ENCODE measurements at regions not wholly inside any gene's neighbourhood (a gene's known extent, or its start where the extent isn't known, plus 50 kb on each side); places are given as distances from the start of the nearest gene placed in this dataset.

GRCh38 chr22:47738472-47739013 is 976.1 kb downstream of the TBC1D22A start:
- FAIRE-seq (no peak), DNase-seq (ENCODE audit: low spot score) (no peak)

GRCh38 chr22:47736186-47737034 is 974.0 kb downstream of the TBC1D22A start:
- no peak for FAIRE-seq

GRCh38 chr22:47734511-47734910 is 972.1 kb downstream of the TBC1D22A start:
- no peak for FAIRE-seq

More at GRCh38 chr22:47736186-47737034, 974.0 kb downstream of the TBC1D22A start:
- no peak for DNase-seq (ENCODE audit: low spot score)

GRCh38 chr22:47727641-47728040 is 965.2 kb downstream of the TBC1D22A start:
- FAIRE-seq (no peak), DNase-seq (ENCODE audit: low spot score) (no peak)

More at GRCh38 chr22:47734511-47734910, 972.1 kb downstream of the TBC1D22A start:
- no peak for DNase-seq (ENCODE audit: low spot score)

GRCh38 chr22:47724751-47725150 is 962.3 kb downstream of the TBC1D22A start:
- no peak for FAIRE-seq
- DNase-seq (ENCODE audit: low spot score): no peak

- no peak for DNase-seq (ENCODE audit: low spot score)
- no peak for FAIRE-seq
These were observed 961.6 kb downstream of the TBC1D22A start for GRCh38 chr22:47724030-47724429.

GRCh38 chr22:47718337-47718736 is 955.9 kb downstream of the TBC1D22A start:
- DNase-seq (ENCODE audit: low spot score) (no peak), FAIRE-seq (no peak)

GRCh38 chr22:47716890-47717615 is 954.6 kb downstream of the TBC1D22A start:
- FAIRE-seq (no peak), DNase-seq (ENCODE audit: low spot score) (no peak)

GRCh38 chr22:47715866-47716578 is 953.6 kb downstream of the TBC1D22A start:
- FAIRE-seq: no peak
- no peak for DNase-seq (ENCODE audit: low spot score)

- FAIRE-seq (no peak), DNase-seq (ENCODE audit: low spot score) (no peak)
These were observed 951.5 kb downstream of the TBC1D22A start for GRCh38 chr22:47713941-47714340.

GRCh38 chr22:47710135-47710534 is 947.7 kb downstream of the TBC1D22A start:
- no peak for FAIRE-seq
- DNase-seq (ENCODE audit: low spot score): no peak

GRCh38 chr22:47705350-47705749 is 942.9 kb downstream of the TBC1D22A start:
- DNase-seq (ENCODE audit: low spot score): no peak
- no peak for FAIRE-seq

GRCh38 chr22:47698906-47699305 is 936.5 kb downstream of the TBC1D22A start:
- DNase-seq (ENCODE audit: low spot score): no peak
- FAIRE-seq: no peak

GRCh38 chr22:47697861-47698260 is 935.4 kb downstream of the TBC1D22A start:
- DNase-seq (ENCODE audit: low spot score): no peak
- no peak for FAIRE-seq

GRCh38 chr22:47696776-47697175 is 934.3 kb downstream of the TBC1D22A start:
- FAIRE-seq (no peak), DNase-seq (ENCODE audit: low spot score) (no peak)

- no peak for FAIRE-seq
These were observed 932.7 kb downstream of the TBC1D22A start for GRCh38 chr22:47695176-47695575.

GRCh38 chr22:47694536-47695130 is 932.2 kb downstream of the TBC1D22A start:
- DNase-seq (ENCODE audit: low spot score) (no peak), FAIRE-seq (no peak)

More at GRCh38 chr22:47695176-47695575, 932.7 kb downstream of the TBC1D22A start:
- DNase-seq (ENCODE audit: low spot score): no peak

GRCh38 chr22:47693606-47694005 is 931.2 kb downstream of the TBC1D22A start:
- DNase-seq (ENCODE audit: low spot score): no peak
- FAIRE-seq: no peak

- FAIRE-seq: no peak
- no peak for DNase-seq (ENCODE audit: low spot score)
These were observed 930.4 kb downstream of the TBC1D22A start for GRCh38 chr22:47692811-47693210.

GRCh38 chr22:47691152-47691895 is 928.9 kb downstream of the TBC1D22A start:
- no peak for FAIRE-seq
- no peak for DNase-seq (ENCODE audit: low spot score)

Data from RCC 7860 (cell line).